ENCODE measurements at regions not wholly inside any gene's neighbourhood (a gene's known extent, or its start where the extent isn't known, plus 50 kb on each side); places are given as distances from the start of the nearest gene placed in this dataset.

DNA sequence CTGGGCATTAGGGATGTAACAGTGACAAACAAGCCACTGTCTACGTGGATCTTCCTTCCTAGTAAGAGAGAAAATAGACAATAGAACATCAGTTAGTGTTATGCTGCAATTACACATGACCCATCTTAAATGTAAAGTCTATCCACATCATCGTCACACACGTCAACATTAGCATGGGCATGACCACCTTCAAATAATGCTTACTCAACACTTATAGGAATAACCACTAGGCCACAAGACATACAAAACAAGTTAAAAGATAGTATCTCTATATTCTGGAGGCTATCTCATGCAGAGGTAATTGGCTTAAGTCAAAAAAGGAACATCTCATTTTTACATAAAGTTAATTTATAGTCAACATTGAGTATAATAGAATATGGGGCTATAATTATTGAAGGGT lies 156.5 kb downstream of the MOXD1 start:
- no peak for FAIRE-seq

DNA sequence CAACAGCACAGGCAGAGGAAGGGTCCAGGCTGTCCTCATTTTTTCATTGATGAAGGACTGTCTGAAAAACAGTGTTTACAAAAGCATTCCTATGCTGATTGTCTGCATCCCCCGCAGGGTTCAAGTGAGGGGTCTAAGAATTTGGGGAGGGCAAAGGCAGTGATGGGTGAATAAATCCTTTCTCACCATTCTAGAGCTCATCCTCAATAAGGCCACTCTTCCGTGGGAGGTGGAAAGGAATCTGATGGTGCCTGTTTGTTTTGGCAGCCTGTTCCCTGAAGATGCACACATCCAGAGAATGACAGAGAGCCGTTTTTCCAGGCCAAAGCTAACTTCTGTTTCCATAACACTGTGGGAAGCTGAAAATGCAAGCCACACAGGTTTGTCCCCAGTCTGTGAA lies 164.5 kb downstream of the MOXD1 start:
- FAIRE-seq: no peak

DNA sequence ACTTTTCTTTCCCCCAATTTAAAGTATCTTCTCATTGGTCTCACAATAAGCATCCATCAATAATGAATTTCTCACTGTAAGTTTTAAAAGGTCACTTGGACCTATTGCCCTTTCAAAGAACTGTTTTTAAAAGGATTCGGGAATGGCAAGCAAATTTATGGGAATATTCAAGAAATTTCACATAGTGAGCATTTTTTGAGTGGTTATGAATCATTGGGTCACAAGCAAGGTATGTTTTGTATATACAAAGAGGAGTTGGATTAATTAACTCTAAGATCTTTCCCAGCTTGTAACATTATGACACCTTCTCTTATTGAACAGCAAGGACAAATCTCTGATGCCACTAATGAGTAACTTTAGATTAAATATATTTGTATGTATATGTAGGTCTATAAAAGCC lies 165.0 kb downstream of the MOXD1 start:
- FAIRE-seq: no peak

DNA sequence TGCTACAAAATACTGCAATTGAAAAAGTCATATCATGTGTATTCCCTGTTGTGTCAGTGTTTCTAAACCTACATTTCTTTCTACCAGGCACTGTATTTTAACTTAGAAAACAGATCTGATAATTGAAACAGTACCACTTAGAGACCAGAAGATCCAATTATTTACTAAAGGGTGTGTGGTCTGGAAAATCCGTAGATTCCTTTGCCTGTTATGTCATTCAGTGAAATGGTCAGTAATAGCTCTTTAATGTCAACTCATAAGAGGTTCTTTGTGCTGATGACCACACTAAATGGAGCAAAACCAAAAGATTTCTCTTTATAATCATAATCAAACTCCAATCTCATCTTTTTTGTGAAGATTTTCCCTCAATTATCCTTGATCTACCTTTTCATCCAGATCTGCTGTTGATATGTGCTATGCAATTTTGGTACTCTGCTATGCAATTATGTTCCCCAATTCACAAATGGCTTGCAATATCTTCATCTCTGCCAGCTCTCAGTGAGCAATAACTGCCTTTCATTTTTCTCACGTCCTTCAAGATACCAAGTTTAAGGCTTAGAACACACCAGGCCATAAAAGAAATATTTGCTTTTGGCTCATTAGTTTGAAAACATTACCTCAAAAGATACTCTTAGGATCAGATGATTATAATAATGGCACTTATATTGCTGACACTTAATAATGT lies 165.5 kb downstream of the MOXD1 start:
- FAIRE-seq: no peak

DNA sequence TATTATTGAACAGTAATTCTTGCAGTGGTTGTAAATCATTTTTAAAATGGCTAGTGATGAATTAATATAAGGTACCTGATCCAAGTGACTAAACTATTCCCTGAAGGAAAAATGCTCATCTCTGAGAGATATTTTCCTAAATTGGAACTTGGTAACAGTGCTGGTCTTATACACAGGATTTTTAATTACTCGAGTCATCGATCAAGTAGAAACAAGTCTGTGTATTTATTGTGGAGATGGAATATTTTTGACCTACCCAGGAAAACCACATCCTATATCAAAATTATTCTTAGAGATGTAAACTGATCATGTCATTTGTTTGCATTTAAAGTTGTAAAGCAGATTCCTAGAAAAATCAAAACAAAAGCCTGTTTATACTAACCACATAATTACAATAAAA lies 166.9 kb downstream of the MOXD1 start:
- no peak for FAIRE-seq

DNA sequence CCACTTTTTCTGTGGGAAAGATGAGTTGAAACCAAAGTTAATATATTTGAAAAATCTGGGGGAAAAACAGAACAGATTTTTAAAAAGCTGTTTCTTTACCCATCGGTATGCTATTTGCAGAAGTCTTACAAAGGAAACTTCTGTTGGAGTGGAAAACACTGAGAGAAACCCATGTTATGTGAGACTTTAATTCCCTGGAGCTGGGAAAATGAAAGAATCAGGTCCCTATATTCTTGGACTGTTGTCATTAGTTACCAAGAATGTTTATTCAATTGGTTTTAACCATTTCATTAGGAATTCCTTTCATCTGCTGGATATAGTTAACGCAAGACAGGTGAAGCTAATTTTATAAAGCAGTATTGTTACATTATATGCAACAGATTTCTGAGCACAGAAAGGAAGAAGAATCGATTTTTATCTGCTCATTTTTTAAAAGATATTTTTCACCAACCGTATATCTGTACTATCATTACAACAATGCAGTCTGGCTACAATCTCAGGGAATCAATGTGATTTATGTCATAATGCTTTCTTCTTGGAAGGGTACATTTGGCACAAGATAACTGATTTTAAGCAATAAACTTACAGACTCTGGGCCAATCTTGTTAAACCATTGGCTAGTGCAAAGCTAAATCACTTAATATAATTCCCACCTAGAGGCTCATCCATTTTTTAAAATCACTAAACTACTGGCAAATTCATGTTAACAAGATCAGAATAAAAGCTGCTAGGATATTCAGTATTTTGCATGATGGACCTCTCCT lies 170.0 kb downstream of the MOXD1 start:
- FAIRE-seq: no peak

DNA sequence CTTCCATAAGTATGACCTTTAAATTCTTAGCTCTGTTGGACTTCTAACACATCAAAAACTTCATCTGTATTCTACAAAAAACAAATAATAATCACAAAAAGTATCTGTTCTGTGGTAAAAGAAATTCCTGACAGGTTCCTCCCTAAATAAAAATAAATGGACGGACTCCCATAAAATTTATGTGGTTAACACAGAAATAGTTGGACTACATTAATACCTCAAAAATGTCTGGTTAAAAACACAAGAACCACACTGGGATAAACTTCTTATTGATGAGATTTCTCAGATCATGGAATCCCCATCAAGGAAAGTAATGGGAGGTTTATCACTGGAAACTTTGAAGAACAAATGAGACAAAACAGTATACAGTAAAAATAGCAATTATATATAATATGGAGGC lies 172.4 kb downstream of the MOXD1 start:
- FAIRE-seq: no peak

DNA sequence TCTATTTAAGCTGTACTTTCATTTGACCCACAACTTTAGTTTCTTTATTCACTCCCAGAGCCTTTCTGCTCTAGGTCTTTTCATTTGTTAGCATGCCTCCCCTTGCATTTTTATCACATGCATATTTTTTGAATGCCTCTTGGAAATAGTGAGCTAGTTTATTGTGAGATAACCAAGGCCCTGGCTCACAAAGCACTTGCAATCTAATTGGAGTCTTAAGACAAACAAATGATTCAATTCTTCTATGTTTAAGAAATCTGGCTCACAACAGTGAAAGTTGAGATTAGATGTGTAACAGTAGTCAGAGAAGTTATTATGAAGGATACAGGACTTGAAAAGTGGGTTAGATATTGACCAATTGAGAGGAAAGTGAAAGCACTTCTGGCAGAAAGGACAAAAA lies 173.4 kb downstream of the MOXD1 start:
- no peak for FAIRE-seq

DNA sequence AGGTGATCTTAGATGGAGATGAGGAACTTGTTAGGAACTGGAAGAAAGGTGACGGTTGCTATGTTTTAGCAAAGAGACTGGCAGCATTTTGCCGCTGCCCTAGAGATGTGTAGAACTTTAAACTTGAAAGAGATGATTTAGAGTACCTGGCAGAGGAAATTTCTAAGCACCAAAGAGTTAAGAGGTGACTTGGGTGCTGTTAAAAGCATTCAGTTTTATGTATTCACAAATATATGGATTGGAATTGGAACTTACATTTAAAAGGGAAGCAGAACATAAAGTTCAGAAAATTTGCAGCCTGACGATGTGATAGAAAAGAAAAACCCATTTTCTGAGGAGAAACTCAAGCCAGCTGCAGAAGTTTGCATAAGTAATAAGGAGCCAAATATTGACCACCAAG lies 176.3 kb downstream of the MOXD1 start:
- no peak for FAIRE-seq

DNA sequence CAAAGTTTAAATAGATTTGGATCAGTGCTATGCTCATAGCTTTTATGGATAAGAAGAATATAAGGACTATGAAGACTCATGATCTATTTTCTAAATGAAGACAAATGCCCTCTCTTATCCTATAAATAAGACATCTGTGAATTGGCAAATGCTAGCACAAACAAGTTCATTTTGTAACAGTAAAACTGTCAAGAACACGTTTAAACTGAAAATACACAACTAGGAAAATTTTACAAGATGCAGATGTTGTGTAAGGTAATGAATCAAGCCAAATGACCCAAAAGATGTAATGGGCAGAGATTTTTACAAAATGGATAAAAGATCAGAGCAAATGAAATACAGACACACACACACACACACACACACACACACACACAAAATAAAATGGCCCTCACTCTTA lies 180.5 kb downstream of the MOXD1 start:
- no peak for FAIRE-seq

DNA sequence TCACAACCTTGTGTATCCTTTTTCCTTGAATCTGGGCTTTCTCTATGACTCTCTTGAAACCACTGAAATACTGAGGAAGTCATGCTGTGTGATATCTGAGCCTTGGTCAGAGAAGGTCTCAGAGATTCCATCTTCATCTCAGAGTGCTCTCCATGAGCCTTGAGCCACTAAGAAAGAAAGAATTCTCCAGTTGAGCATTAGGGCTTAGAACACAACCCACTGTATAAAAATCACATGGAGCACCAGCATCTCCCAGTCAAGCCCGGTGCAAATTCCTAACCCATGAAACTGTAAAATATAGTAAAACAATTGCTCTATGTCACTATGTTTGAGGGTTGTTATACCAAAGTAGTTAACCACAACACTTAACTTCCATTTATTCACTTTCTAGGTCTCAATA lies 181.4 kb downstream of the MOXD1 start:
- no peak for FAIRE-seq

DNA sequence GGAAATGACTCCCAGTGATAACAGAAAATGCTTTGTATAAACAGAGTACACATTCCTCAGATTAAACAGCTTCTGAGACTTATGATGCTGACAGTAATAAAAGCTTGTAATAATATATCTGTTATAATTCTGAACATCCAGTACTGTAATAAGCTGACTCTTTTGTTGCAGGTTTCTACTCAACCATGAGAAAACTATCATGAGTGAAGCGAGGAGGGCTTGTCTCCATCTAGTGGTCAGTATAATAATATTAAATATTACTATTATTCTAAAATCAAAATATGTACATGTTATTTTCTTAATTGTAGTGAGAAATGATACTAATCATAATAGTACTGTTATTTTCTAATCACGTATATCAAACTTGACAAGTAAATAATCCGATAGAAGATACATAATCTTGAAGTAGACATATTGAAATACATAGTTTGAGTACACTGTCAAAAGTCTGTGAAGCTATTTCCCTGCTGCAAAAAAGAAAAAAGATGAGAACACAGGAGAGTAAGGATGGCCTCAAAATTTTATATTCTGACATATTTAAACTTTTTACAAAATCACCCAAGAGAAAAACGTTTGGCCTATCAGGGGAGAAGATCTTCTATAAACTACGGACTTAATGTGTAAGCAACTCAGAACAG lies 183.1 kb downstream of the MOXD1 start:
- peak; percentile 92 for FAIRE-seq

DNA sequence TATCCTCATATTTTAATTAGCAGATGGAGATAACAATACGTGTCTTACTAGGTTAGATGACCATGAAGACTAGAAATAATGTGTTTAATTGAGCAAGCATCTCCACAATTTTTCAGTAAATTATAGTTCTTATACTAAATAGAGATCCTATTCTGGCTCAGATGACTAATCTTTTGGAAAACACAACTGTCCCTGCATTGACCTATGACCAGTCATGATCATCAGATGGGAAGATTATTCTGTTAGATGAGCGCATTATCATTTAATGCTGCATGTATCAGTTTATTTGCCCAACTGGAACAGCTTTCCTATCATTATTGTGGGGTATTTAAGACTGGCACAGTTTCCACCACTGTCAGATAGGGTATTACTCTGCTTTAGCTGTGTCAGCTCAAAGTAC lies 185.5 kb downstream of the MOXD1 start:
- FAIRE-seq: no peak

DNA sequence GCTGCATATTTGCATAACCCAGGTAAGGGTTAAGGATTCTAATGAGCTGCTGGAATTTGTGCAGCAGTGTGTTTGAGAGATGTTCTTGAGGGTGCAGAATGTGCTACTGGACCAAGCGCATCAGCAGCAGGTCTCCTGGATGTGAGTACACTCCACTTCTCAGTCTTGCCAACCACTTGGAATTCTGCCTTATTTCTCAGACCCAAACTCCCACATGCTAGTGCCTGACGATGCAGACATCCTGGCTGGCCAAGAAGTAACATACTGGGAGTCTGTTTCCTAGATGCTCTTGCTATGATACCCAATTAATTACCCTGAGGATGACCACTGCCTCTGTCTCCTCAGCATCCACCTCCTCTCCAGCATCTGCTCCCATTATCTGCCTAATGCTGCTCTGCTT lies 186.6 kb downstream of the MOXD1 start:
- no peak for FAIRE-seq

DNA sequence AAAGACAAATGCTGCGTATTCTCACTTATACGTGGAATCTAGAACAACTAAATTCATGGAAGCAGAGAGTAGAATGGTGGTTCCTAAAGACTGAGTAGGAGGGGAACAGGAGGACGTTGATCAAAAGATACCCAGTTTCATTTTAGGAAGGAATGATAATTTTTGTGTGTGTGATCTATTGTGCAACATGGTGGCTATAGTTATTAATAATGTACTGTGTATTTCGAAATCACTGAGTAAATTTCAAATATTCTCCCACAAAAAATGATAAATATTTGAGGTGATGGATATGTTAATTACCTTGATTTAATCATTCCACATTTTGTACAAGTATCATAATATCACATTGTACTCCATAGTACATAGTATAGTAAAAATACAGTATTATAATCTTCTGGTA lies 187.5 kb downstream of the MOXD1 start:
- FAIRE-seq: no peak

DNA sequence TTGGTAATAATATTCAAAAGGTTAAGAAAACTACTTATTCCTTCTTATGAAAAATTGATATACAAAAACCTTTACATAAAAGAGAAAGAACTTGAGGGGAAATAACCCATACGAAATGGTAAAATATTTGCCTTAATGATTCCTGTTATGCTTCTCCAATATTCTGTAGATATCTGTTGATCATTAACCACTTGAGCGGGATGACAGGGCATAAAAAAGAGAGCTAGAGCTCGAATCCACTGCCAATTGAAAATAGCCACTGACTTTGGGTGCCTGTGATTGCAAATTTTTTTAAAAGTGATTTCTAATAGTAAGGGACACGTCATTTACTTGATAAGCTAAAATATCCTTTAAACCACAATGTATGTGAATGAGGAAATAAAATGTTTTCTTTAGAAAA lies 188.1 kb downstream of the MOXD1 start:
- FAIRE-seq: no peak

DNA sequence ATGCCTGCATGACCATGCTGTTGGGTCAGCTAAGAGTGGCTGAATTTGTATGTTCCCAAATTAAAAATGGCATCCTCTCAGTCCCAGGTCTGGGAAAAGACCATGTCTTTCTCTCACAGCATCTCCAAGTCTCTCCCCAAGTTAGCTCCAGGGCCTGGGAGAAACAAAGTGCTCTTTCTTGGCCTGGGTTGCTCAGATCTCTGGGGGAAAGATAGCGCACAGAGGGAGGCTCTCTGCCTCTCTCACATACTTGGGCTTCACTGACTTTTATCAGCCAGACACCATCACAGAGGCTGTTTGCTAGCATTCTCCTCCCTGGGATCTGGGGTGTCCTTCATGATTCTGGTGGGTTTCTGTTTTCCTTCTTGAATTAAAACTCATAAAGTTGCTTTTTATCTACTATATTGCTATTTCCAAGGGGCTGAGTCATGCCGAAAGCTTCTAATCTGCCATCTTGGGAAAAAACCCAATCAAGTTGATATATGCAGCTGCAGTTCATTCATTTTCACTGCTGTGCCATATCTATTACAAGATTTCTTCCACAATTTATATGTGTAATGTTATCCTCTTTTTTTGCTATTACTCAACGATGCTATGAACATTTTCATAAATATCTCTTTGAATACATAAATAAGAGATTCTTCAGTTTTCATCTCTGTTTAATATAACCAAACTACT lies 190.2 kb downstream of the MOXD1 start:
- no peak for FAIRE-seq

DNA sequence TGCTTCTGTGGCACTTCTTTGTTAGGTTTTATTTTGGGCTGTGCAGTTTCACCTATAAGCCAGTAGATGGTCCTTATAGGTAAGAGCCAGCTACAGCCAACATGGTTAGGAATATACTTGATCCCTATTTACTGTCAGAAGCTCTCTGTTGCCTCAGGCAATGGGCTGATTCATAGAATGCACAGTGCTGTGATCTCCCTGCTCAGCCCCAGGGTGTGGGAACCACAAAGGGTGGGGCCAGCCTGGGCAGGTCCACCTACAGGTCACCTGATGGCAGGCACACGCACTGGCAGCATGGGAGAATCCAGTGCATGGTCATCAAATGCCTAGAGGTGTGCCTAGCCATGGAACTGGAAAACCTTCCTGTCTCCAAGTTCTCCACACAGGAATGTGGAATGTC lies 191.9 kb downstream of the MOXD1 start:
- no peak for FAIRE-seq

DNA sequence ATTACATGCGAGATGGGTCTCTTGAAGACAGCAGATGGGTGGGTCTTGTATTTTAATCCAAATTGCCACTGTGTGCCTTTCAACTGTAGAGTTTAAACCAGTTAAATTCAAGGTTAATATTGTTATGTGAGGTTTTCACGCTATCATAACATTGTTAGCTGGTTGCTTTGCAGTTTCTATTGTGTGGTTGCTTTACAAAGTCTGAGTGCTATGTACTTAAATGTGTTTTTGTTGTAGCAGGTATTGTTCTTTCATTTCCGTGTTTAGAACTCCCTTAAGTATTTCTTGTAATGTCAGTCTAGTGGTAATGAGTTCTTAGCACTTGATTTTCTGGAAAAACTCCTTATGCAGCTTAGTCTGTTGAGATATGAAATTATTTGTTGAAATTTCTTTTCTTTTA lies 193.3 kb downstream of the MOXD1 start:
- no peak for FAIRE-seq

DNA sequence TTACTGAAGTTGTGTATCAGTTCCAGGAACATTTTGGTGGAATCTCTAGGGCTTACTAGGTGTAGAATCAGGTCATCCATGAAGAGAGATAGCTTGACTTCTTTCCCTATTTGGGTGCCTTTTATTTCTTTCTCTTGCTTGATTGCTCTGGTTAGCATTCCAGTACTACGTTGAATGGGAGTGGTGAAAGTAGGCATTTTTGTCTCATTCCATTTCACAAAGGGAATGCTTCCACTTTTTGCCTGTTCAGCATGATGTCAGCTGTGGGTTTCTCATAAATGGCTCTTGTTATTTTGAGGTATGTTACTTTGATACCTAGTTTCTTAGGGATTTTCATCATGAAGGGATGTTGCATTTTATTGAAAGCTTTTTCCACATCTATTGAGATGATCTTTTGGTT lies 195.3 kb downstream of the MOXD1 start:
- FAIRE-seq: no peak

DNA sequence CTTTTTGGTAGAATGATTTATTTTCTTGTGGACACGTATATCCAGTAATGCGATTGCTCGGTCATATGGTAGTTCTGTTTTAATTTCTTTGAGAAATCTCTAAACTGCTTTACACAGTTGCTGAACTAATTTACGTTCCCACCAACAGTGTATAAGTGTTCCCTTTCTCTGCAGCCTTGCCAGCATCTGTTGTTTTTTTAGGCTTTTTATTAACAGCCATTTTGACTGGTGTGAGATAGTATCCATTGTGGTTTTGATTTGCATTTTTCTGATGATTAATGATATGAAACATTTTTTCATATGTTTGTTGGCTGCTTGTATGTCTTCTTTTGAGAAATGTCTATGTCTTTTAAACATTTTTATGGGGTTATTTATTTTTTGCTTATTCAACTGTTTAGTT lies 196.7 kb downstream of the MOXD1 start:
- no peak for FAIRE-seq

DNA sequence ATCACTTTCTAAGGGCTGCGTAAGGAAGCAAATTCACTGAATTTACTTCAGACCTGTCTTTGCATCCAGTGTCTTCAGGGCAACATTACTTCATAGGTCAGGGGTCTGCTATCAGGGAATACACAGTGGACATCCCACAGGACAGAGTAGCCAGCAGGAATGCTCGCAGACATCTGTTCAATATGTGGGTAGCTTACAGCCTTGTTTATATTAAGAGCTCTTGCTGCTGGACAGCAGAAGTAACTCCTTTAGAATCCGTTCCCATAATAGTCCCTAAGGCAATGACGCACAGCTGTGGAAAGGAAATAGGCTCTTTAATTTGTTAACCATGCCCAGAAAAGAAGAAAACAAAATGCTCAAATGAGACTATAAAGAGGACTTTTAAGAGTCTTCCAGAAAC lies 198.7 kb downstream of the MOXD1 start:
- FAIRE-seq: no peak

DNA sequence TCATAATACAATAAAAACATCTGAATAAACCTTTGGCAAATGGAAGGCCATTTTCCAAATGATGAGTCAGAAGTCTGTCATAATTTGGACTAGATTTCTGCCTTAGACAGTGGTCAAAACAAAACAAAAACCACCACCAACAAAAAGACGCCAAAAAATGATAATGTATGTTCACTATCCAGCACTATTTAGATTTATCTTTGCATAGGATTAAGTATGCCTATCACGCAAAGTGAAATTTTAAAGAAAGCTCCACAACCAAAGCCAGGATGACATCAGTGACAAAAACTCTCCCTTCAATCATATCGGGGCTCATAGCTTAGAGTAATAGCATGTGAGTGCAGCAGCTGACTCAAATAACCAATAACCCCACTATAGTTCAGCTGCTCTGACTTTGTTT lies 201.9 kb downstream of the MOXD1 start:
- peak; percentile 13 for FAIRE-seq

DNA sequence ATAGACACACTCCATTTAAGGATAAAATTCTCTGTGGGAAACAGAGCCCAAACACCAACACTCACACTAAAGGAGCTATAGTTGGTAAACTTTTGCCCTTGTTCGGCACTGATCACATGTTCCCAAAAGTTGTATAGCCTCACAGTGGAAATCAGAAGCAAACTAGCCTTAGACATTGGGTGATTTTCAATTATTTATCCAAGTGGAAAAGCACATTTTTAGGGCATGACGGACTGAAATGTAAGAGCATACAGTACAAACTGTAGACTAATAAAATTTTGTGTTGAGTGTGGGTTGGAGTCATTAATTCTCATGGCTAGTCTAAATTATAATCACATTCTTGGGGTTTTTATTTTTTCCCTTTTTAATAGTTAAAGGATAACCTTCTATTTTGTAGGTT lies 202.4 kb downstream of the MOXD1 start:
- no peak for FAIRE-seq
